ENCODE measurements at regions not wholly inside any gene's neighbourhood (a gene's known extent, or its start where the extent isn't known, plus 50 kb on each side); places are given as distances from the start of the nearest gene placed in this dataset.

- no peaks in the 10 kb centered on the region for H3K36me3 ChIP-seq
- no peaks in the 10 kb centered on the region for H3K36me3 Mint-ChIP-seq
- H3K4me3 Mint-ChIP-seq = no peak overlapping the region
- no peaks in the 10 kb centered on the region for H4K20me1 ChIP-seq (ENCODE audit: low read depth)
- no peaks in the 10 kb centered on the region for H3K9me3 Mint-ChIP-seq
- peak; percentile 18 for DNase-seq (ENCODE audit: low spot score)
- TF ChIP-seq EZH2 (IDR thresholded peaks at IDR 0.05) (no peak), EZH2phosphoT487 (IDR thresholded peaks at IDR 0.05) (no peak), CTCF (IDR thresholded peaks at IDR 0.05) (no peak)
- H3K4me1 Mint-ChIP-seq = no peaks in the 10 kb centered on the region
- no peaks in the 10 kb centered on the region for H3K4me1 ChIP-seq
- no peaks in the 10 kb centered on the region for H3K79me2 ChIP-seq (ENCODE audit: low read depth)
- H3F3A ChIP-seq (ENCODE audit: low read depth) = no peaks in the 10 kb centered on the region
- no peaks in the 10 kb centered on the region for H3K27me3 ChIP-seq
- H3K9me3 ChIP-seq (ENCODE audit: low read depth) = no peaks in the 10 kb centered on the region
- H2AFZ ChIP-seq (replicated peaks) = no peak overlapping the region
- H3K27ac ChIP-seq = no peak overlapping the region
- H3K27me3 Mint-ChIP-seq (ENCODE audit: insufficient read depth, low read depth) = no peaks in the 10 kb centered on the region
- no peak overlapping the region for H3K9ac ChIP-seq
- H3K4me3 ChIP-seq = no peak overlapping the region
- H3K4me2 ChIP-seq = no peak overlapping the region
- no peak overlapping the region for H3K27ac Mint-ChIP-seq
Observed at GRCh38 chr11:97938789-97939188, 1082.0 kb upstream of the CNTN5 start.

DNA sequence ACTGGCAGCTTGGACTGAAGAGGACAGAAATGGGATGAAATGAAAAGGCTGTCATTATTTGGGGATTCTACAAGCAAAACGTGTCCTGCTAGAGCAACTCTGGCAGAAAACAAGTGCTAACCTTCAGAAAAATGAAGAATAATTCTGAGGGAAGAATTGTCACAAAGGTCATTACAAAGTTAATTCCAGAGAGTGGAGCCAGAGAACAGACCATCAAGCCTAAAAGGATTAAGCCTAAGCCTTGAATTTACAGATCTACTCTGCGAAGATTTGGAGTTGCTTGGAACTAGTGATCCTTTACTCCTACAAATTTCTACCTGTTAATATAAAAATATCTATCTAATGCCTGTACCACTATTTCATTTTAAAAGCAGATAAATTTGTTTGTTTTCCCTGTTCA is 1077.3 kb upstream of the CNTN5 start:
- H3K4me1 ChIP-seq = no peaks in the 10 kb centered on the region
- H3K9me3 Mint-ChIP-seq = no peaks in the 10 kb centered on the region
- H3K27me3 ChIP-seq = no peaks in the 10 kb centered on the region
- no peaks in the 10 kb centered on the region for H3K4me1 Mint-ChIP-seq
- no peaks in the 10 kb centered on the region for H3K36me3 Mint-ChIP-seq
- H3K27ac ChIP-seq = no peak overlapping the region
- H4K20me1 ChIP-seq (ENCODE audit: low read depth) = no peaks in the 10 kb centered on the region
- no peaks in the 10 kb centered on the region for H3K9me3 ChIP-seq (ENCODE audit: low read depth)
- no peaks in the 10 kb centered on the region for H3K27me3 Mint-ChIP-seq (ENCODE audit: insufficient read depth, low read depth)
- no peak for TF ChIP-seq EZH2phosphoT487 (IDR thresholded peaks at IDR 0.05)
- peak; percentile 17 for TF ChIP-seq CTCF (IDR thresholded peaks at IDR 0.05)
- no peak for TF ChIP-seq EZH2 (IDR thresholded peaks at IDR 0.05)
- H3K27ac Mint-ChIP-seq = no peak overlapping the region
- no peaks in the 10 kb centered on the region for H3F3A ChIP-seq (ENCODE audit: low read depth)
- H3K9ac ChIP-seq = no peak overlapping the region
- no peak overlapping the region for H3K4me3 ChIP-seq
- no peak for DNase-seq (ENCODE audit: low spot score)
- H3K4me3 Mint-ChIP-seq = no peak overlapping the region
- H3K79me2 ChIP-seq (ENCODE audit: low read depth) = no peaks in the 10 kb centered on the region
- H2AFZ ChIP-seq (replicated peaks) = no peak overlapping the region
- no peaks in the 10 kb centered on the region for H3K36me3 ChIP-seq
- no peak overlapping the region for H3K4me2 ChIP-seq

DNA sequence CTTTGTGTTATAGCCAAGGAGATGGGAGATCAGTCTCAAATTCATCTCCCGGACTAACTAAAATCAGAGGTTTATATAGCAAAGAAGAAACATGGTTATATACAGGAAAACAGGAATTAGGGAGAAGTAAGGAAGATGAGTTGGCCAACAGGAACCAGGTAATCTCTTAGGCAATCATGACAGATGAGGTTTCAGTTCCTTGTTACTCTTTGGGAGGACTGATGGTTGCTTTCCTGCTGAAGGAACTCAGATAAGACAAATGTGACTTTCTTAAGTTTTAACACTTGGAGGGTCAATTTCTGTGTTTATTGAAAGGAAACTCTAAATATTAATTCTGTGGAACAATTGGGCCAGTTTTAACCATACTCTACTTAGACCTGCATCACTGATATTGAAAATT is 1072.0 kb upstream of the CNTN5 start:
- no peaks in the 10 kb centered on the region for H3K9me3 ChIP-seq (ENCODE audit: low read depth)
- H3K36me3 ChIP-seq = no peaks in the 10 kb centered on the region
- no peaks in the 10 kb centered on the region for H4K20me1 ChIP-seq (ENCODE audit: low read depth)
- H3K27me3 ChIP-seq = no peaks in the 10 kb centered on the region
- H3F3A ChIP-seq (ENCODE audit: low read depth) = no peaks in the 10 kb centered on the region
- Mint-ChIP-seq H3K4me3 (no peak overlapping the region), H3K9me3 (peaks cover 7% of the 10 kb centered on the region), H3K36me3 (no peaks in the 10 kb centered on the region), H3K4me1 (no peaks in the 10 kb centered on the region), H3K27ac (no peak overlapping the region), H3K27me3 (ENCODE audit: insufficient read depth, low read depth) (no peaks in the 10 kb centered on the region)
- no peak overlapping the region for H3K4me3 ChIP-seq
- no peaks in the 10 kb centered on the region for H3K79me2 ChIP-seq (ENCODE audit: low read depth)
- DNase-seq (ENCODE audit: low spot score) = no peak
- H3K27ac ChIP-seq = no peak overlapping the region
- no peak overlapping the region for H3K9ac ChIP-seq
- H2AFZ ChIP-seq (replicated peaks) = no peak overlapping the region
- TF ChIP-seq EZH2 (IDR thresholded peaks at IDR 0.05) = no peak
- TF ChIP-seq EZH2phosphoT487 (IDR thresholded peaks at IDR 0.05) = no peak
- no peaks in the 10 kb centered on the region for H3K4me1 ChIP-seq
- no peak overlapping the region for H3K4me2 ChIP-seq

DNA sequence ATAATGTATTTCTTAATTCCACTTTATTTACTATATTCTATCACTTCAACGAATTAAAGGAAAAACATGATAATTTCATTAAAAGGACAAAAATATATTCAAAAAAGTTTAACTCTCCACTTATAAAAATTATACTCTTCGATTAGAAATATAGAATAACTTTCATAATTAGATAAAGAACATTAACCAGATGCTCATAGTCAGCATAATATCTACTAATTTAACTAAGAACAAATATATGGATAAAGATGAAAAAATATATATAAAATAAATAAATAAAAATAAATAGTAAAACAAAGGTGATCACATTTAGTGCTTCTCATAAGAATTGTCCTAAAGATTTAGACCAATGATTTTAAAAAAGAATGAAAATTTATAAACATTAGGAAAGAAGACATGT is 1065.2 kb upstream of the CNTN5 start:
- Histone ChIP-seq H4K20me1 (ENCODE audit: low read depth) (no peaks in the 10 kb centered on the region), H3K4me3 (no peak overlapping the region), H3F3A (ENCODE audit: low read depth) (no peaks in the 10 kb centered on the region), H3K4me2 (no peak overlapping the region), H3K27ac (no peak overlapping the region), H3K36me3 (no peaks in the 10 kb centered on the region), H3K9me3 (ENCODE audit: low read depth) (no peaks in the 10 kb centered on the region), H2AFZ (replicated peaks) (no peak overlapping the region), H3K79me2 (ENCODE audit: low read depth) (no peaks in the 10 kb centered on the region), H3K4me1 (no peaks in the 10 kb centered on the region), H3K9ac (no peak overlapping the region), H3K27me3 (no peaks in the 10 kb centered on the region)
- no peak for TF ChIP-seq EZH2 (IDR thresholded peaks at IDR 0.05)
- TF ChIP-seq EZH2phosphoT487 (IDR thresholded peaks at IDR 0.05) = no peak
- TF ChIP-seq CTCF (IDR thresholded peaks at IDR 0.05) = no peak
- DNase-seq (ENCODE audit: low spot score) = no peak
- Mint-ChIP-seq H3K4me3 (no peak overlapping the region), H3K4me1 (no peaks in the 10 kb centered on the region), H3K27ac (no peak overlapping the region), H3K27me3 (ENCODE audit: insufficient read depth, low read depth) (no peaks in the 10 kb centered on the region), H3K9me3 (peaks cover 7% of the 10 kb centered on the region), H3K36me3 (no peaks in the 10 kb centered on the region)
